ENCODE measurements at regions not wholly inside any gene's neighbourhood (a gene's known extent, or its start where the extent isn't known, plus 50 kb on each side); places are given as distances from the start of the nearest gene placed in this dataset.

DNA sequence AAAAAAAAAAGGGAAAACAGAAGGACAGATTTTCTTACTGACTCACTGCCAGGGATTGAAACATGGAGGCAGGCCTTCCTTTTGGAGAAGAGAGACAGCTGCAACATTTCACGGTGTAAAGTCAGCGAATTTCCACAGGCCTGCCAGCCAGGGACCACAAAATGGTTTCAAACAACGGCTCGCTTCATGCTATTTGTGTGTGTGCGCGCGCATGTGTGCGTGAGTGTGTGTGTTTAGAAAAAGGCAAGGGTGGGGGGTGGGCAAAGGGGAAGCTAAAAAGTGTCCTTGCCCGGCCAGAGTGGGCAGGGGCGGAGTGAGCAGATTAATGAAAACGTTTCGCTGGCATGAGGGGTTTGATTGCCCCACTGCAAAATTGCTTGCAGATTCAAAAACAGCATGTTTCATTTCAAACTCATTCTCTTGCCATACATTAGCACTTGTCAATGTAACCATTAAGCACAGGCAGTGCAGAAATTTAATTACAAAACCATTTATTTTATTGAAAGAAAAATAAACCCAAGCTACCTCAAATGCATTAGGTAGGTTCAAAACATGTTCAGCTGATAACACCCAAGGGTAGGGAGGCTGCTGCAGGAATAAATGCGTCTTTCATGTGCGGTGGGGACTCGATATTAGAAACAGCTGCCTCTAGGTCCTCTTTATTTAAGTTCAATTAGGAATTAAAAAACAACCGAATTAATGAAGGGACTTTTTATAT lies 182.1 kb upstream of the SIX2 start:
- no peak overlapping the region for H3K4me3 ChIP-seq (ENCODE audit: low read length)
- no peak overlapping the region for H3K27ac ChIP-seq (ENCODE audit: low read length)
- intact Hi-C loops (cut with DNase I) = no loop called here
- H3K4me1 ChIP-seq (ENCODE audit: control insufficient read depth, insufficient read depth, low read length) = no peaks in the 10 kb centered on the region
- no peaks in the 10 kb centered on the region for H3K9me3 ChIP-seq (ENCODE audit: control insufficient read depth, low read length)
- DNase-seq (peak in 1 of 3 donors; percentile 53), ATAC-seq (peak in 1 of 2 donors; percentile 33)
- WGBS = 76% methylated on average over 16 of the region's 16 CpGs
- no peaks in the 10 kb centered on the region for H3K27me3 ChIP-seq (ENCODE audit: control insufficient read depth, insufficient read depth)

DNA sequence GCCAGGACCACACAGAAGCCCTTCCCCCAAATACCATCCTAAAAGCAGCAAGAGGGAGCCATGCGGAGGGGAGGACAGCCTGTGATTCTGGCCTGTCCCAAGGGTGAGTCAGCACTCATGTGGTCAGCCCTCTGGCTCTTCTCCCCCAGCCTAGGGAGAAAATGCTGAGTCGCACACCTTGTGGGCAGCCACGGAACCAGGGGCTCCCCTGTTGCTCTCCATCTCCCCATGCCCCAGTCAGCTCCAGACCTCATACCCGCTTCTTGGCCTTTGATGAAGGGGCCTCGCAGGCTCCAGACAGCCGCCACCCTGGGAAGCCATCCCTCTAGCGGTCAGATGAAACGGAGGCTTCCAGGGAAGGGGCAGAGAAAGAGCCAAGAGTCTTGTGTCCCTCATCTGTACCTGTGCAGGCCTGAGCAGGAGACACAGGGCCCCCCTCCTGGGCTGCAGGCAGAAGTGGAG lies 181.3 kb upstream of the SIX2 start:
- Histone ChIP-seq H3K27ac (ENCODE audit: low read length) (no peak overlapping the region), H3K4me1 (ENCODE audit: control insufficient read depth, insufficient read depth, low read length) (no peaks in the 10 kb centered on the region), H3K4me3 (ENCODE audit: low read length) (no peak overlapping the region), H3K9me3 (ENCODE audit: control insufficient read depth, low read length) (no peaks in the 10 kb centered on the region), H3K27me3 (ENCODE audit: control insufficient read depth, insufficient read depth) (no peaks in the 10 kb centered on the region)
- WGBS = 85% methylated on average over 8 of the region's 8 CpGs
- intact Hi-C loops (cut with DNase I) = no loop called here
- ATAC-seq = peak in 1 of 2 donors; percentile 44
- DNase-seq = no peak

DNA sequence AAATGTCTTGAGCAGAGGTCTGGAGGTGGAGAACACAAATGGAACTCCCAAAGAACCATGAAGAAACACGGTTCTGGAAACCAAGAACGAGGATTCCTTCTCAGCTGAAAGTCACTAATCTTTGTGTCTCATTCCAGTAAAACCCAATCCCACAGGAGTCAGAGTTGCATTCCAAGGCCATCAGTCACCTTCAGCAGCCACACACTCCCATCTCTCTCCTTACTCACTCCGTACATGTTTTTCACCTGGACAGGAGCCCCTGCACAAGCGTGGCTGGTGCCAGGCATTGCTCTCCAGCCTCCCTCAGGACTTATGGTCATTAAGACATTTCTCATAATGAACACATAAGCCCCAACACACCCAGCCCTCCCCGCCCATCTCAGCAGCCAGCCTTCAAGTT lies 175.4 kb upstream of the SIX2 start:
- 88% methylated on average over 5 of the region's 5 CpGs for WGBS
- no peaks in the 10 kb centered on the region for H3K9me3 ChIP-seq (ENCODE audit: control insufficient read depth, low read length)
- ATAC-seq (no peak), DNase-seq (no peak)
- no peaks in the 10 kb centered on the region for H3K4me1 ChIP-seq (ENCODE audit: control insufficient read depth, insufficient read depth, low read length)
- no peaks in the 10 kb centered on the region for H3K27me3 ChIP-seq (ENCODE audit: control insufficient read depth, insufficient read depth)
- no peak overlapping the region for H3K4me3 ChIP-seq (ENCODE audit: low read length)
- intact Hi-C loops (cut with DNase I) = no loop called here
- no peak overlapping the region for H3K27ac ChIP-seq (ENCODE audit: low read length)

GRCh38 chr2:45182667-45183295 lies 173.5 kb upstream of the SIX2 start:
- H3K4me1 ChIP-seq (ENCODE audit: control insufficient read depth, insufficient read depth, low read length) = no peaks in the 10 kb centered on the region
- peak in 1 of 3 donors; percentile 55 for DNase-seq
- intact Hi-C loops (cut with DNase I) = no loop called here
- 49% methylated on average over 6 of the region's 6 CpGs for WGBS
- no peak overlapping the region for H3K4me3 ChIP-seq (ENCODE audit: low read length)
- no peaks in the 10 kb centered on the region for H3K27me3 ChIP-seq (ENCODE audit: control insufficient read depth, insufficient read depth)
- H3K9me3 ChIP-seq (ENCODE audit: control insufficient read depth, low read length) = no peaks in the 10 kb centered on the region
- ATAC-seq = peak in 1 of 2 donors; percentile 43
- no peak overlapping the region for H3K27ac ChIP-seq (ENCODE audit: low read length)

DNA sequence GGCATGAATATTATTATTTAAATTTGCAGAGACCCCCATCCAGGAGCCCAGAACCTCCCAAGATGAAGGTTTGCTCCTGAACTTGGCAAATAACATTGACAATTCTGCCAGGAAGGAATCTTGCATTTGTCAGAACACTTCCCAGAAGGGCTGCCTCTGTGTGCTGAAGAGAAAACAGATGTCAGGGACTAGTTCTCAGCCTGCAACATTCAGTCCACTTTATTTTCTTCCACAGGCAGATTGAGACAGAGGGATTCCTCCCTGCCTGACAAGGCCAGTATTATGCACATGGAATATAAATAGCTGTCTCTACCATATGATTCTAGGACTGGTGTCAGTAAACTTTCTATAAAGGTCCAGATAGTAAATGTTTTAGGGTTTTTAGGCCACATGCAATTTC lies 171.5 kb upstream of the SIX2 start:
- no peak for ATAC-seq
- intact Hi-C loops (cut with DNase I) = no loop called here
- DNase-seq = no peak
- H3K4me1 ChIP-seq (ENCODE audit: control insufficient read depth, insufficient read depth, low read length) = no peaks in the 10 kb centered on the region
- no peak overlapping the region for H3K4me3 ChIP-seq (ENCODE audit: low read length)
- peaks cover 2% of the 10 kb centered on the region for H3K9me3 ChIP-seq (ENCODE audit: control insufficient read depth, low read length)
- no peaks in the 10 kb centered on the region for H3K27me3 ChIP-seq (ENCODE audit: control insufficient read depth, insufficient read depth)
- H3K27ac ChIP-seq (ENCODE audit: low read length) = no peak overlapping the region

DNA sequence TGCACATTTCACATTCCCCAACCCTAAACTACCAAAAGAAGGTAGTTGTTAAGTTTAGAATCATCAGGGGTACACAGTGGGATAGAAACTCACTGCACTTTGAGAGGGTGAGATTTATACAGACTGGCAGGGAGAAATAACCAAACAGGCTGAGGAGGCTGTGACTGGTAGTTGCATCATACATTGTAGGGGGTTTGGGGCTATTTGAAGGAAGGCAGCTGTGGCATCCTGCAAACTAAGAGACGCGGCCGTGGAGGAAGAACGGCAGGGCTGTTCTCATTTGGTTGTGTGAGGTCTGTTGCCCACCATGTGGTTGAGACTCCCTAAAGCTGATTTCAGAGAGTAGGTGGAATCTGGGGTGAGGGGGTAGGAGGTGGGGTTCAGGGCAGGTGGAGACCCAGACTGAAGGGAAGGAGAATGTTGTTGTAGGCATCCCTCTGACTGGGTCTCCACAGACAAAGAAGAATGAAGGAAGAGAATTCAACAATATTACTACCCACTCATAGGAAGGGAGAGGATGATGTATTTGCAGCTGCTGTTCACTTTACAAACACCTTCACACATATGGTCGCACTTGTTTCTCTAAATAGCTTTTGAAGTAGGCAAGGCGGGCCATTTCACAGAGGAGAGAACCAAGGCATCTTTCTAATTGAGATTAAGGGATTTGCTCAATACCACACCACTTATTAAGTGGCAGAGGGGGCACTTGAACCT lies 170.9 kb upstream of the SIX2 start:
- Histone ChIP-seq H3K27ac (ENCODE audit: low read length) (no peak overlapping the region), H3K9me3 (ENCODE audit: control insufficient read depth, low read length) (peaks cover 2% of the 10 kb centered on the region), H3K27me3 (ENCODE audit: control insufficient read depth, insufficient read depth) (no peaks in the 10 kb centered on the region), H3K4me1 (ENCODE audit: control insufficient read depth, insufficient read depth, low read length) (no peaks in the 10 kb centered on the region), H3K4me3 (ENCODE audit: low read length) (no peak overlapping the region)
- 68% methylated on average over 6 of the region's 6 CpGs for WGBS
- intact Hi-C loops (cut with DNase I) = no loop called here
- DNase-seq (no peak), ATAC-seq (no peak)

GRCh38 chr2:45178854-45179253 lies 169.6 kb upstream of the SIX2 start:
- Histone ChIP-seq H3K4me3 (ENCODE audit: low read length) (no peak overlapping the region), H3K4me1 (ENCODE audit: control insufficient read depth, insufficient read depth, low read length) (no peaks in the 10 kb centered on the region), H3K27ac (ENCODE audit: low read length) (no peak overlapping the region), H3K27me3 (ENCODE audit: control insufficient read depth, insufficient read depth) (no peaks in the 10 kb centered on the region), H3K9me3 (ENCODE audit: control insufficient read depth, low read length) (peaks cover 2% of the 10 kb centered on the region)
- ATAC-seq = no peak
- intact Hi-C loops (cut with DNase I) = no loop called here
- WGBS = 83% methylated on average over 2 of the region's 2 CpGs
- no peak for DNase-seq

DNA sequence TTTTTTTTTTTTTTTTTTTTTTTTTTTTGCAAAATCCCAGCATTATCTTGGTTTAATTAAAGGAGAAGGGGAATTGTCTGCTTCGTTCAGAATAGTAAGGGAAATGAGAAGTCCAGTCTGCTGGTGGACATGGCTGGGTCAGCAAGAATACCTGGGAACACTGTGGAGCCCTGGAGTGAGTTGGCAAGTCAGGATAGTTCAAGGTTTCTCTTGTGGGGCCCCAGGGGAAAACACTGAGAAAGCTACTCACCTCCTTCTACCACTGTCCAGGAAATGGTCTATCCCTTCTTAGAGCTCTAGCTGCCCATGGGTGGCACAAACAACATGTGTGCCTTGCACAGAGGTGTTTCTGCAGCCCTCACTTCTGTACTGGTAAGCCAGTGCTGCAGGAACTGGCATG lies 169.1 kb upstream of the SIX2 start:
- H3K4me3 ChIP-seq (ENCODE audit: low read length) = no peak overlapping the region
- no peak for ATAC-seq
- no peaks in the 10 kb centered on the region for H3K27me3 ChIP-seq (ENCODE audit: control insufficient read depth, insufficient read depth)
- WGBS = 60% methylated on average over 1 of the region's 1 CpG
- no peaks in the 10 kb centered on the region for H3K4me1 ChIP-seq (ENCODE audit: control insufficient read depth, insufficient read depth, low read length)
- intact Hi-C loops (cut with DNase I) = no loop called here
- peaks cover 2% of the 10 kb centered on the region for H3K9me3 ChIP-seq (ENCODE audit: control insufficient read depth, low read length)
- DNase-seq = no peak
- no peak overlapping the region for H3K27ac ChIP-seq (ENCODE audit: low read length)

GRCh38 chr2:45177870-45178269 lies 168.6 kb upstream of the SIX2 start:
- no peak overlapping the region for H3K27ac ChIP-seq (ENCODE audit: low read length)
- no peaks in the 10 kb centered on the region for H3K4me1 ChIP-seq (ENCODE audit: control insufficient read depth, insufficient read depth, low read length)
- no peaks in the 10 kb centered on the region for H3K27me3 ChIP-seq (ENCODE audit: control insufficient read depth, insufficient read depth)
- H3K9me3 ChIP-seq (ENCODE audit: control insufficient read depth, low read length) = peaks cover 2% of the 10 kb centered on the region
- DNase-seq (no peak), ATAC-seq (no peak)
- H3K4me3 ChIP-seq (ENCODE audit: low read length) = no peak overlapping the region
- intact Hi-C loops (cut with DNase I) = no loop called here
- WGBS = 69% methylated on average over 9 of the region's 9 CpGs

DNA sequence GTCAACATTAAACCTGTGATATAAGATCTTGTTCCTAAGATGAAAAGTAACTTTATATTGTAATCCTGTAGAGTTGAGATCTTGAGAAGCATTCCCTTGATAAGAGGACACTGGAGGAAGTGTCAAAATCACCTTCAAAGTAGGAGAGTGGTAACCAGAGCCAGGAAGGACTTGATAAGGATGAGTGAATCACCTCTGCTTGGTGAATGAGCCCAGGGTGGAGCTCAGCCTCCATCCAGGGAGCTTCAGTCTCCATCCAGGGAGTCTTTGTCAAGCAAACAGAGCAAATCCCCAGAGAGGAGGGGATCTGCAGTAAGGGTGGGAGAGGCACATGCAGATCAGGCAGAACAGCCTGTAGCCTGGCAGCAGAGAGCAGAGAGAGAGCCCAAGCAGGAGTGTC lies 167.1 kb upstream of the SIX2 start:
- Histone ChIP-seq H3K4me1 (ENCODE audit: control insufficient read depth, insufficient read depth, low read length) (no peaks in the 10 kb centered on the region), H3K9me3 (ENCODE audit: control insufficient read depth, low read length) (peaks cover 2% of the 10 kb centered on the region), H3K27ac (ENCODE audit: low read length) (no peak overlapping the region), H3K27me3 (ENCODE audit: control insufficient read depth, insufficient read depth) (no peaks in the 10 kb centered on the region), H3K4me3 (ENCODE audit: low read length) (no peak overlapping the region)
- no peak for ATAC-seq
- DNase-seq = no peak
- intact Hi-C loops (cut with DNase I) = no loop called here

DNA sequence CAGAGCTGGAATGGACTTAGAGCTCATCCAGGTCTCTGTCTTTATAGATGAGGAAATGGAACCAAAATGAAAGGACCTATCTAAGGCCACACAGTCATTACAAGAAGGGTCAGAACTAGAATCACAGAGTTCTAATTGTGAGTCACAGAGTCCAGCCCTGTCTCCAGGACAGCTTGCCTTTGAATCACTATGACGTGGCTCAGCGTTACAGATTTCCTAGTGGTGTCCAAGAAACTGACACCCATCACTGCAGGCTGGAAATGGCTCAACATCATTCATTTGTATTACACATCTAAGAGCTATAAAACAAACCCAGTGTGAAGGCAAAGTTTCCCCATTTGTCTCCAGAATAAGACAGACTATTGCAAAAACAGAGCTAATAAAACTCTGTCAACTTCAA lies 164.3 kb upstream of the SIX2 start:
- Histone ChIP-seq H3K27ac (ENCODE audit: low read length) (no peak overlapping the region), H3K4me3 (ENCODE audit: low read length) (no peak overlapping the region), H3K4me1 (ENCODE audit: control insufficient read depth, insufficient read depth, low read length) (no peaks in the 10 kb centered on the region), H3K27me3 (ENCODE audit: control insufficient read depth, insufficient read depth) (no peaks in the 10 kb centered on the region), H3K9me3 (ENCODE audit: control insufficient read depth, low read length) (peaks cover 2% of the 10 kb centered on the region)
- WGBS = 53% methylated on average over 2 of the region's 2 CpGs
- DNase-seq (peak in 1 of 3 donors; percentile 24), ATAC-seq (peak in 1 of 2 donors; percentile 69)
- intact Hi-C loops (cut with DNase I) = no loop called here
